ENCODE measurements at regions not wholly inside any gene's neighbourhood (a gene's known extent, or its start where the extent isn't known, plus 50 kb on each side); places are given as distances from the start of the nearest gene placed in this dataset.

GRCh38 chr12:58732894-58733293 is 187.4 kb downstream of the LRIG3 start:
- TF ChIP-seq CTCF (IDR thresholded peaks at IDR 0.05) (no peak), ZFX (IDR thresholded peaks at IDR 0.05; ENCODE audit: borderline replicate concordance) (no peak)
